HG03025 (cell line): ENCODE measurements at regions not wholly inside any gene's neighbourhood (a gene's known extent, or its start where the extent isn't known, plus 50 kb on each side); places are given as distances from the start of the nearest gene placed in this dataset.

ENCODE experiments used
- ATAC-seq: cut with Tn5 transposase; IDR thresholded peaks from one replicate; pipeline ENCODE4 v1.9.1; 2021; ENCODE audit warnings: mild to moderate bottlenecking, moderate library complexity; ENCODE audit not compliant: unreplicated experiment, low FRiP score

DNA sequence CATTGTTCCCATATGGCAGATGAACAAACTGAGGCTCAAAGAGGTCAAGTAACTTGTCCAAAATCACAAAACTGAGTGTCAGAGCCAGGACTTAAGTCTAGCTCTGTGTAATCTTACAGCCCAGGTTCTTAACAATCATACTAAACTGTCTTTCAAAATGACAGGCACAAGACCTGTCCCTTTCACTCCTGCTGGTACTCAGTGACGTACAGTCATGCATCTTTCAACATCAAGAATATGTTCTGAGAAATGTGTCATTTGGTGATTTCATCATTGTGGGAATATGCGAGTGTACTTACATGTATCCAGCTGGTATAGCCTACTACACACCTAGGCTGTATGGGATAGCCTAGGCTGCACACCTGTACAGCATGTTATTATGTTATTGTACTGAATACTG lies 646.8 kb upstream of the WWC1 start:
- ATAC-seq = no peak

DNA sequence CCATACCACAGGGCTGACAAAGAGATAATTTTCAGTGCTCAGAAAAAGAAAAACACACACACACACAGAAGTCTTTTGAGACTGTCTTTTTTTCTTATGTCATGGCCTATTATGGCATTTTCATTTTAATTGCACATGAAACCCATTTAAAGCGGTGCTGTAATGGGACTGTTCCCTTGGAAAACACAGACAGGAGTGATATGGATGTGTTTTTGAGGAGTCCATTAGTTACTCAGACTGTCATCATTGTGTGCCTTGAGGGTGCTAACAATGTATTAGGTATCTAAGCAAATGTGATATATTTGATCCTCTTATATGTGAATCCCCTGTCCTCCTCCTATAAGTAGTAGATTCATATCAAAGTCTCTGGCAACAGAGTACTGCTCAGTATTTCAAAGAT lies 642.0 kb upstream of the WWC1 start:
- no peak for ATAC-seq

DNA sequence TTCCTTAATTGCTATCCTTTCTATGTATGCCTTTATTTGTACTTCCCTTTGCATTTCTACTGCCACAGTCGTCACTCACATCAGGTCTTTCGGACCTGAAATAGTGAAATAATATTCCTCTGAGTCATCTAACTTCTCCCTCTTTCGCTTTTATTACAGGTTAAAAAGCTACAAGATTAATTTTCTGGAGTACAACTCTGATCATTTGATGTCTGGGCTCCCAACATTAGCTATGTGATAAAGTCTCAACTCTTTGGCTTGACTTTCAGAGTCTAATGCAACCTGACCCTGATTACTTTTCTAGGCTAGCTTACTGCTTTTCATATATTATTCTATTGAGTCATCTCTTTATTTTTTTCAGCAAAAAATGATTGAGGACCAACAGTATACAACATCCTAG lies 638.8 kb upstream of the WWC1 start:
- ATAC-seq = no peak

DNA sequence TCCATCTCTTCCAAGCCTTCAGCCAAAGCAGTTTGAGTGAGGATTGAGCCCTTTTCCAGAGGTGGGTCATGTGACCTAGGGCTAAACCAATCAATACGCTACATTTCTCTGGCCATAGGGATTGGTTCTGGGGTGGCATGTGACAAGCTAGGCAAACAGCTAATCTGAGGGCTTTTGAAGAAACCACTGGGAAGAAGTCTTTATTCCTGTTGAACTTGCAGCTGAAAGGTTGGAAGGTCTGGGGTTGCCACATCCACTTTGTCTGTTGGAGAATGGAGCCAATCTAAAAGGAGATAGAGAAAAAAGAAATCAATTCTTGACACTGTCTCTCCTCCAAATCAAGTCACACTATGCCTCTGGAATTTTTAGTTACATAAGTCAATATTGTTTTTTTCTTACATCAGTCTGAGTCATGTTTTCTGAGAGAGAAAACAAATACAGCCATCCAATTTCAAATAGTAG lies 637.8 kb upstream of the WWC1 start:
- ATAC-seq = no peak

DNA sequence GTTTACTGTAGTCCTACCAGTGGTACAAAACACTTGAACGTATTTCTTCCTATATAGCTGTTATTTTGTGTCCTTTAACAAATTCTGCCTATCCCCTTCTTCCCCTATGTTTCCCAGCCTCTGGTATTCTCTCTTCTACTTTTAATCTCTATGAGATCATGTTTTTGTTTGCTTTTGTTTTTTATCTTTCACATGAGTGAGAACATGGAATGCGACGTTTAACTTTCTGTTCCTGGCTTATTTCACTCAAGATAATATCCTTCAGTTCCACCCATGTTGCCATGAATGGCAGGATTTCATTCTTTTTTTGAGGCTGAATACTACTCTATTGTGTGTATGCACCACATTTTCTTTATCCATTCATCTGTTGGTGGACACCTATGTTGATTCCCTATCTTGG lies 634.4 kb upstream of the WWC1 start:
- ATAC-seq = no peak

DNA sequence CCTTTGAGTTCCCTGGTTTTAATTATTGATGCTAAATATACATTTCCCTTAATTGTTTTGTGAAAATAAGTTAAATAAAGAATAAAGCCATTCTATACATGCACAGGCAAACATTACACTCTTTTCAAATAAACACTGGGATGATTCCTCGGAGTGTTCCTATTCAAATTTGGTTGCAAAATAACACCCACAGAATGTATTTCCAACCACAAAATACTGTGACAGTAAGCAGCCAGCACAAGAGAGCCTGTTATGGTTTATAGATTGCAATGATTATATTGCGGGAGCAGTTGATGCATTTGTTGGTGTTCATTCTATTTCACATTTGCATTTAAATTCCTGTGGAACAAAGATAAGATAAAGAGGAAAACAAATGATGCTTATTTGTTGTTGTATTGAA lies 632.6 kb upstream of the WWC1 start:
- no peak for ATAC-seq

DNA sequence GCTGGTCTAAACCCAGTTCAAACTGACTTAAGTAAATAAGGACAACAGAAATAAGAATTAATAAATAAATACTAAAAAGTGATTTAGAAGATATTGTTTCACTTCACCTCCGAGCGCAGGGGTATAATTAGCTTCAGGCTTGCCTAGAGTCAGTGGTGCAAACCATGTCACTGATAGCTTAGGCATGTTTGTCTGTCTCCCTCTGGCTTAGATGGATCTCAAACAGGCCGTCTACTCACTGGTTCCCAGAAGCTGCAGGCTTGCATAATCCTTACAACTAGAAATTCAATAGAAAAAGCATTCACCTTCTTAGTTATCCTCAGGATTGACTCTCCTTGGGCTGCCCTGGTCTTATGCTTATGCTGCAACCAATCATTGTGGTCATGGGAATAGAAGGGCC lies 629.8 kb upstream of the WWC1 start:
- ATAC-seq = no peak

DNA sequence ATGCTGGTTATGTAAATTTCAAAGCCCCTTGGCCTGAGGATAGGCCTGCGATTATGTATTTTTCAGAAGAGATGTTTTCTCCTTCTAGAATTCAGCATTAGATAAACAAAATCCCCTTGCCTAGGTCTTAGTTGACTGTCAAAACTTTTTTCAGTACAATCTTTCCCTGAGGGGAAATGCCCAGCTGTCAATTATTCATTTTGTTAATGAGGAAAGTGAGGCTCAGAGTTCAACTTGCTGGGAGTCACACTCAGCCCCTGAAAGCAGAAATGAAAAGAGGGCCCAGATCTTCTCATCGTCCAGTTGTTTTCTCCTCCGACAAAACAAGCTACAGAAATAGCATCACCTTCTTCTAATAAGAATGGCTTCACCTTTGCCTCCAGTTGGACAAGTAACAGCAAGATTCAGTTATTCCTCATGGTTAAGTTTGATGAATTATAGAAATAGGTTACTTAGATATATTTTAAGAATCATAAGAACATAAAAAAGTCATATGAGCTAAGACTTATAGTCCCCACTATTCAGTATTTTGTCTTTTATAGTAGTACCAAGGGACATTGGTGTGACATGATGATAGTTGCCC lies 627.1 kb upstream of the WWC1 start:
- ATAC-seq = no peak

DNA sequence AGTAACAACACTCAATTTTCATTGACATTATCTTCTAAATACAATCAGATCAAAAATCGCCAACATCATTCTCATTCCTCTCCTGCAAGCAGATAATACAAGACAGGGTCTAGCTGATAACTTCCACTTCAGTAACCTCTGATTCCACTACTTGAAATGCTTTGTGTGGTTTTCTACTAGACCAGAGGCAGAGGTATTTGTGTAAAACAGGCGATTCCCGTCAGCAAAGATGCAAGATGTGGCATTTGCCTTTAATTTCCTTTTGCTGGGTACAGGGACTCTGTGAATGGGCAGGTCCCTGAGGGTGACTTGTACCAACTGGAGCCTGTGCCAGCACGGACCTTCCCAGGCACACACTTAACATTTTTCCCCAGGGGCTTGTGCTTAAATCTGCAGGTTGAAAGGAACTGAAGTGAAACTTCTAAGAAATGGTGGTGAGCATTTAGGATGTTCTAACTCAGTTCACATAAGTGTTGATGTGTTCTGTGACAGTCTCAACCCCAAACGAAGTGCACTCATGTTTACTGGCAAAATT lies 625.5 kb upstream of the WWC1 start:
- no peak for ATAC-seq

DNA sequence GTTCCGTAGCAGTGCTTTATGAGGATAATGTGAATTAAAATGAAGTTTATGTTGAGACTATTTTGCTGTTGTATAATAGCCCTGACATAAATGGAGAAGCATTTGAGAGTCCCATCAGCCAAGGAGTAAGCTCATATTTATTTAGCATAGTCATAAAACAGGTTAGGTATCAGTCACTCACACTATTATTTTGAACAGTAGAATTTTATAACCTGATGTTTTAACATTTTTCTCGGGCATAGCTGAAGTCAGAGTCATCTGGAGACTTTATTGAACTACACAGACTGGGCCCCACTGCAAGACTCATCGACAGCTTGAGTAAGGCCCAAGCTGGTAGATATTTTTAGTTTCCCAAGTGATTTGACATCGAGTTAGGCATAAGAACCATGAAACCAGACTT lies 620.3 kb upstream of the WWC1 start:
- no peak for ATAC-seq

DNA sequence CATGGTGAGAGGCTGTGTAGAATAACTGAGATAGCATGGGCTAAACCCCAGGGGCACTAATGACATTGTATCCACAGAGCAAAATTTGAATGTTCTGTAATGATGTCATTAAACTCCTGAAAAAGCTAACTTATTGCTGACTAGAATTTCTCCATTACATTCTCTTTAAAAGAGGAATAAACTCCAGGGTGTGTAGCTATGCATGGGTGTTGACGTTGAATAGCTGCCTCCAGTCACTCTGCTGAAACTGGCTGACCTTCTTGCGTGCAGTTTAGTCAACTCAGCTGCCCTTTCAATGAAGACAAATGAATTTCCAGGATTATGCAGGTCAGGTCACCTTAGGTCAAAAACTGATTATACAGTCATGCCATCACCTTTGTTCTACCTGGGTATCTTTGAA lies 617.5 kb upstream of the WWC1 start:
- no peak for ATAC-seq

DNA sequence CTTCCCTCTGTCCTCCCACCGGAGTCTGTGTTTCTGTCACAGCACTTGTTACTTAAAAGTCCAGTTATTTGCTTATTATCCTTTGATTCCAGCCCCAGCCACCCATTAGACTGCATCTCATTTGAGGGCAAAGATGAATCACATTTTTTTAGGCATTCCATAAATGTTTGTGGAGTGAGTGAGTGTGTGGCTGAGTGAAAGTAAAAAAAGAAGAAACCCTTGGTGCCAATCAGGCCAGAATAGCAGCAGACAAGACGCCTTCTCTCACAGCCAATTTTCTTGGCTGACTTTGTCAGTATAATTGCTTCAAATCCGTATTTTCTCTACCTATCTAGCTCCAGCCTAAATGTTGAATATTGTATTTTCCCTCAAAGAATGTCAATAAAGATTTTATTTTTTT lies 613.0 kb upstream of the WWC1 start:
- no peak for ATAC-seq

DNA sequence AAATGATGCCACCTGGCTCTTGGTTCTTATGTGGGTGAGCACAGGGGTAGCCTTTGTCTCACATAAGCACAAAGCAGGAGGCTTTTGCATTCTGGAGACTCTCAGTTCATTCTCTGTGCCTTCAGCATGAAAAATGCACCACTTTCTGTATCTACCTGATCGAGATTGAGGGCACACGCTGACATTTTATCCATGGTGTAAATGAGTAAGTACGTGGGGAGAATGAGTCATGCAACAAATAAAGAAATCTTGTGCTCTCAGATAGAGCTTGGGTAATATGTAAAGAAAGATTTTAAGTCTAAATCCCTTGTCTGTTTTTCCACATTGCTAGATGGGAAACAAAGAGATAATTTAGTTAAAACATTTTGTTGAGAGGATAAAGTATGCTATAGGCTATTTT lies 607.2 kb upstream of the WWC1 start:
- ATAC-seq = no peak

DNA sequence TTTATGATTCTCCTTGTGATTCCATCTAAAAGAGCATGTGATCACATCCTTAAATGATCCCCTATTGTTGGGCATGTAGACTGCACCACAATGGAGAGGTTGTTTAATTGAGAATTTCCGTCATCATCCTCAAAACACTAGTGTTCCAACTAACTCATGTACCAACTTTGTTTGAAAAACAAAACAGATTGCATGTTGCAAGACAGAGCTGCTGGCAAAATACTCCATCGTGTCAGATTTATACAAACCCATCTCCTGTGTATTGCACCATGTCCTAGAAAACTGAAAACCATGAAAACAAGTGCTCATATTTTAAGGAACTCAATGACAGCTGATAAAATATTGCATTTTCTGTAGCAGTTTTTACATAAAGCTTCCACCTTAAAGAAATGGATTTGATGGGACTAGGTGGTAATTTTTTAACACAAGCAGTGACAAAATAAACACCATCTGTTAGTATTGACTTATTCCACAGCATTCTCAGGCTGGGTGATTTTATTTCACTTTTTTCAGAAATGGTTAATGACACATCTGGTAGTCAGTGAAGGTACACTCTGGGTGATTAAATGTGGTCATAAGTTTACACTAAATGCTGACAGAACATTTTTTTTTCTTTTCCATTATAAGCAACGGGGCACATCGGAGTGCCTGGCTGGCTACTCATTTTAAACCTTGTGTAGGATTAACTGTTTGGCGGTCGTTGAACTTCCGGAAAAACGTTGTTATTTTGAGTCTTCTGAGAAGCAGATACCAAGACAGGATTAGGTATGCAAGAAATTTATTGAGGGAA lies 602.9 kb upstream of the WWC1 start:
- ATAC-seq = no peak

DNA sequence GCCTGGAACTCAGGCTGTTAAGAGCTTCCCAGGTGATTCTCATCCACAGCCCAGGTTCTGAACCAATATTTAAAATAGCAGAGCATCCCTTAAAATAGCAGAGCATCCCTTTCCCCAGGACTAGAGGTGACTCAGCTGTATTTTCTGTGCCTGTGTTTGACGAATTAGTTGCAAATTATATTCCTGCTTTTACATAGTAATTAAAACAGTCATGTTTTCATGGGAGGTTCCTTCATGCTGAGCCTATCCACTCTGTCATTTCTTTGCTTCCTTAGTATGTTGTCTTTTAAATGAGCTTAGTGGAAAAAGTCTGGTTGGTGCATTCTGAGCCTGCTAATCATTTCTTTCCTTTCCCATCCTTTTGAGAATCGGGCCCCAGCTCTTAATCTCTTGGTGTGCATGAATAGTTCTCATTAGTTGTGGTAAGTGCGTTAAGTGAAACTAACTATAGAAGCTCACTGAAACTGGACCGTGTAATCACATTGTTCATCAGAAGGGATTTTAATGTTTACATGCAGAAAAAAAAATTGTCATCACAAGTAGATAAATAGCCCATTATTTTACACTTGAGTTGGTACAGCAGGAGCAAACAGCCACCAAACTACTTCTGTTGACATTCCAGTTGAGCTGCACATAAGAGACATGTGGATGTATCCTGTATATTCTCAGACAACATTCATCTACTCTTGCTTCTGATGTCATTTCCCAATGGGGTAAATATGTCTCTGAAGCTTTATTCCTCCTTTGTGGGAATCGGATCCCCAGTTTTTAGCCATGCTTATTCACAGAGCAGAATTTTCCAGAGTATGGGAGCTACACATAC lies 596.9 kb upstream of the WWC1 start:
- no peak for ATAC-seq

DNA sequence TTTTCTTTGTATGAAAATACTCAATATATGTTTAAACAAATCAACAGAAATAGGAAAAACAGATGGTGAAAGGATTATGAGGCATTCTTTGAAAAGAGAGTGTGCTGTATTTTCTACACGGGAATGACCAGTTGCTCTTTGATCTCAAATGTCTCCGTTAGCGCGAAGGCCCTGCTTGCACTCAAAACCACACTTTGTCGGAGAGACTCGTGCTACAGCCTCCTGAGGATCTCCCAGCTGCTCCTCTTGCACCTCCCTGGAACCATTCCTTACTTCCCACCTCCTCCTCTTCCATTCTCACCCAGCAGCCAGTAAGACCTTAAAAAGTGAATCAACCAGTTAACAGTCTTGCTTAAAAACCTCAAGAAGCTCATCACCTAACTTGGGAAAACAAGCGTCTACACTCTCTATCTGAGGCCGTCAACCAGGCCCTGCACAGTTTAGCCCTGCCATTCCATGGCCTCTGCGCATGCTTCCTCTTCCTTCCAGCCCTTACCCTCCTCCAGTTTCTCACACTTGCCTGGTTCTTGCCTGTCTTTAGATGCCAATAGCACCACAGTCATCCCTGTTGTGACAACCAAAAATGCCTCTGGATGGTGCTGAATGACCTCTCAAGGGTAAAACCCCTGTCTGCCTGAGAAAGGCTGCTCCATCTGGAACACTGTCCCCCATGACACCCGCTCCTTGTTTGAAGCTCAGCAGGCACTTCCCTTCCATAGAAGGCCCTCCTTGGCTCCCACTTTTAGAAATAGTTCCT lies 594.7 kb upstream of the WWC1 start:
- no peak for ATAC-seq

DNA sequence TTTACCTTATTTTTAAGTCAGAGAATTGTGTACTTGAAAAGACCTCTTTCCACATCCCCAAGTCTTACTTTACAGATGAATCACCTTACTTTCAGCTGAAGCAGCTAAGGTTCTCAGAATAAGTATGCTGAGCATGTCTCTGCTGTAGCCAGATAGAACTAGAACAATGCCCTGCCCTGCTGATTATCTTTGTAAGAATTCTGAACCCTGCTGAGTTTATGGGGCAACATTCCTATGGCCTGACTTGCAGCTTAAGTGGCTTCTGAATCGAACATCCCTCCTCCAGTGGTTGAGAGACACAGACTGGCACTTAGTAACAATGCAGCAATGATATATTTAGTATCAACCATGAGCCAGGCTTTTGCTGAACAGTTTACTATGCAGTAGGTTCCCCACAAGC lies 592.0 kb upstream of the WWC1 start:
- ATAC-seq = peak; percentile 57

DNA sequence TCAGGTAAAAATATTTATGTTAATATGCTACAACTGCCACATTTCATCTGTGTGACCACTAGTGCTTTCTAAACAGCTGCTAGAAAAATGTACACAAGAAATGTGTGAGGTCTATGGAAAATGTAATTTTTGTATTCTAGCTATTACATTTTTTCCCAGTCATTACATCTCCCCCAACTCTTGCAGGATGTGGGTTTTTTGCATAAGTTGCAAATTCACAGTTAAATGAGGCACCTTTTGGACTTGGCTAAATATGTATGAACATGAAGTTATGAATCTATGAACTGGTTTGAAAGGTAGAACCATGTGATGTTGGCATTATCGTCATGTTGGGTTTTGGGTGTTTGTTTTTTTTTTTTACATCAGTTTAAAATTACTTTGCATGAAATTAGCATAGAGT lies 590.4 kb upstream of the WWC1 start:
- ATAC-seq = no peak

DNA sequence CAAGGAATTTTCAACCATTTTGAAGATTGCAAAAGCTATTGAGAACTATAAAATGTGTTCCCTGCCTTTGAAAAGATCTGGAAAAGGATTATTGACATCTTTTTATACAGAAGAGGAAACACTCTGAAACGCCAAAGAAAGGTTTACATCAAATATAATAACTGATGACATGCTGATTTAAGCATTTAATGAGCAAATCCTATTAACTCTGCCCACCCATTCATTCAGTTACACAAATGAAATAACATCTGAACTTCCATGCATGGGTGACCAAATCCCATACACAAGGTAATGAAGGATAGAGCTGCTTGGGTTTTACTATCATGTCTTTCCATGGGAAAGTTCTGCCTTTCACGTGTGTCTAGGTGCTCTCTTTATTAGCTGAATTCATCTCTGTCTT lies 589.4 kb upstream of the WWC1 start:
- no peak for ATAC-seq

DNA sequence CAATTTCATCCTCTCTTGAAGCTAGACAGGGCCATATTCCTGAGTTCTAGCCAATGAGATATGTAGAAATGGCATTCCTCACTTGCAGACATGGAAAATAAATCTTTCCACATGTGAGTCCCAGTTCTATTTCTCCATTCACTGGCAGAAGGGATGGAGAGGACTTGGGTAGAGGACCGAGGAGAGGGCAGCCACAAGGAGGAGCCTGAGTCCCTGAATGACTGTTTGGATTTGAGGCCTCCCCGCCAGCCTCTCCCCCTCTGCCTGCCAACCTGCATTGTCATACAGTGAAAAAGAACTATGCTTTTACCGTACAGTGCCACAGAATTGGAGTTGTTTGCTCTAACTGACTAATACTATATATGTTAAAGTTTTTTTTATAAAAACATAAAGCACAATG lies 583.0 kb upstream of the WWC1 start:
- no peak for ATAC-seq

DNA sequence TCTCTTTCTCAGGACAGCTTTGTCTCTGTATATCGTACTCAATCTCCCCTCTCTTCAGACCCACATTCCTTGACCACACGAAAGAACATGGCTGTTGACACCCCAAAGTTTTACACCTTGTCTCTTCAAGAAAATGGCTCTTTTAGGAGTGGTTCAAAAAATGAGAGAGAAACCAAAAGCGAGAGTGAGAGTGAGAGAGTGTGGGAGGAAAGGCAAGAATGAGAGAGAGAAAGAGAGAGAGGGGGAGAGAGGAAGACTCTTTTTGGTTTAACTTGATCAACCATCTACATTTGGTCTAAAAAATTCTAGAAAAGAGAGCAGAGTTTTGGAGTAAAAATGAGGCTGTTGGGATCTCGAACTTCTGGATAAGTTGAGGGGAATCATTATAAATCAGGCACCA lies 581.8 kb upstream of the WWC1 start:
- peak; percentile 81 for ATAC-seq
